ENCODE measurements at regions not wholly inside any gene's neighbourhood (a gene's known extent, or its start where the extent isn't known, plus 50 kb on each side); places are given as distances from the start of the nearest gene placed in this dataset.
"Not testable (repeated sequence)": the region's sequence is repeated elsewhere in the genome, so short reads cannot be mapped to it uniquely, and the experiment has no call there.

DNA sequence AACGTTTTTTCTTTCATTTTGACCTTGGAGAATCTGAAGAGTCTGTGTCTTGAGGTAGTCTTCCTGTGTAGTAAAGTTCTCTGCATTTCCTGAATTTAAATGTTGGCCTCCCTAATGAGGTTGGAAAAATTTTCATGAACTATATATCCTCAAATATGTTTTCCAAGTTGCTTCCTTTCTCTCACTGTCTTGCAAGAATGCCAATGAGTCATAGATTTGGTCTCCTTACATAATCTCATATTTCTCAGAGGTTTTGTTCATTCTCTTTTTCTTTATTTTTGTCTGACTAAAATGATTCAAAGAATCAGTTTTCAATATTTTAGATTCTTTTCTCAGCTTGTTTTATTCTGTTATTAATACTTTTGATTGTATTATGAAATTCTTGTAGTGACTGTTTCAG lies 87.6 kb downstream of the DRAM2 start:
- Histone ChIP-seq H3K36me3 (ENCODE audit: control insufficient read depth in 4 of 4, insufficient read depth in 3 of 4, low read depth in 1 of 4, low read length in 3 of 4) (no peaks in the 10 kb centered on the region), H3K9ac (ENCODE audit: low read depth in 1 of 2, low read length in 2 of 2) (no peak overlapping the region), H3K27me3 (ENCODE audit: control insufficient read depth in 4 of 4, insufficient read depth in 4 of 4, low read length in 3 of 4) (no peaks in the 10 kb centered on the region), H3K4me1 (ENCODE audit: control insufficient read depth in 4 of 4, insufficient read depth in 4 of 4, low read length in 3 of 4) (no peaks in the 10 kb centered on the region), H3K9me3 (ENCODE audit: control insufficient read depth in 4 of 4, low read length in 3 of 4) (peaks cover 0 to 3% (median 0%) of the 10 kb centered on the region in 4 donors), H3K4me3 (ENCODE audit: low read depth in 1 of 3, low read length in 3 of 3) (no peak overlapping the region), H3K27ac (ENCODE audit: low read depth in 1 of 2, low read length in 2 of 2) (no peak overlapping the region)
- no peak for DNase-seq (ENCODE audit: low spot score)
- TF ChIP-seq FOXA1 (IDR thresholded peaks at IDR 0.05), result no peak
- TF ChIP-seq FOXA2 (IDR thresholded peaks at IDR 0.05), result no peak
- TF ChIP-seq, protein P1, sequence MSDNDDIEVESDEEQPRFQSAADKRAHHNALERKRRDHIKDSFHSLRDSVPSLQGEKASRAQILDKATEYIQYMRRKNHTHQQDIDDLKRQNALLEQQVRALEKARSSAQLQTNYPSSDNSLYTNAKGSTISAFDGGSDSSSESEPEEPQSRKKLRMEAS (IDR thresholded peaks at IDR 0.05), result no peak
- no peak for TF ChIP-seq SP1 (IDR thresholded peaks at IDR 0.05)
- no peak for TF ChIP-seq EGR1 (IDR thresholded peaks at IDR 0.05; ENCODE audit: low read depth in 2 of 2)
- no peak for TF ChIP-seq HNF4A (conservative IDR thresholded peaks at IDR 0.05)
- TF ChIP-seq, protein P2, sequence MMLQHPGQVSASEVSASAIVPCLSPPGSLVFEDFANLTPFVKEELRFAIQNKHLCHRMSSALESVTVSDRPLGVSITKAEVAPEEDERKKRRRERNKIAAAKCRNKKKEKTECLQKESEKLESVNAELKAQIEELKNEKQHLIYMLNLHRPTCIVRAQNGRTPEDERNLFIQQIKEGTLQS (IDR thresholded peaks at IDR 0.05), result no peak
- TF ChIP-seq, protein P3, sequence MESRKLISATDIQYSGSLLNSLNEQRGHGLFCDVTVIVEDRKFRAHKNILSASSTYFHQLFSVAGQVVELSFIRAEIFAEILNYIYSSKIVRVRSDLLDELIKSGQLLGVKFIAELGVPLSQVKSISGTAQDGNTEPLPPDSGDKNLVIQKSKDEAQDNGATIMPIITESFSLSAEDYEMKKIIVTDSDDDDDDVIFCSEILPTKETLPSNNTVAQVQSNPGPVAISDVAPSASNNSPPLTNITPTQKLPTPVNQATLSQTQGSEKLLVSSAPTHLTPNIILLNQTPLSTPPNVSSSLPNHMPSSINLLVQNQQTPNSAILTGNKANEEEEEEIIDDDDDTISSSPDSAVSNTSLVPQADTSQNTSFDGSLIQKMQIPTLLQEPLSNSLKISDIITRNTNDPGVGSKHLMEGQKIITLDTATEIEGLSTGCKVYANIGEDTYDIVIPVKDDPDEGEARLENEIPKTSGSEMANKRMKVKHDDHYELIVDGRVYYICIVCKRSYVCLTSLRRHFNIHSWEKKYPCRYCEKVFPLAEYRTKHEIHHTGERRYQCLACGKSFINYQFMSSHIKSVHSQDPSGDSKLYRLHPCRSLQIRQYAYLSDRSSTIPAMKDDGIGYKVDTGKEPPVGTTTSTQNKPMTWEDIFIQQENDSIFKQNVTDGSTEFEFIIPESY (IDR thresholded peaks at IDR 0.05), result no peak
- TF ChIP-seq RAD21 (IDR thresholded peaks at IDR 0.05), result no peak
- TF ChIP-seq TAF1 (conservative IDR thresholded peaks at IDR 0.05), result no peak
- no peak for TF ChIP-seq YY1 (IDR thresholded peaks at IDR 0.05)
- TF ChIP-seq RXRA (IDR thresholded peaks at IDR 0.05), result no peak
- no peak for TF ChIP-seq NR2F2 (IDR thresholded peaks at IDR 0.05)
- TF ChIP-seq, protein P4, sequence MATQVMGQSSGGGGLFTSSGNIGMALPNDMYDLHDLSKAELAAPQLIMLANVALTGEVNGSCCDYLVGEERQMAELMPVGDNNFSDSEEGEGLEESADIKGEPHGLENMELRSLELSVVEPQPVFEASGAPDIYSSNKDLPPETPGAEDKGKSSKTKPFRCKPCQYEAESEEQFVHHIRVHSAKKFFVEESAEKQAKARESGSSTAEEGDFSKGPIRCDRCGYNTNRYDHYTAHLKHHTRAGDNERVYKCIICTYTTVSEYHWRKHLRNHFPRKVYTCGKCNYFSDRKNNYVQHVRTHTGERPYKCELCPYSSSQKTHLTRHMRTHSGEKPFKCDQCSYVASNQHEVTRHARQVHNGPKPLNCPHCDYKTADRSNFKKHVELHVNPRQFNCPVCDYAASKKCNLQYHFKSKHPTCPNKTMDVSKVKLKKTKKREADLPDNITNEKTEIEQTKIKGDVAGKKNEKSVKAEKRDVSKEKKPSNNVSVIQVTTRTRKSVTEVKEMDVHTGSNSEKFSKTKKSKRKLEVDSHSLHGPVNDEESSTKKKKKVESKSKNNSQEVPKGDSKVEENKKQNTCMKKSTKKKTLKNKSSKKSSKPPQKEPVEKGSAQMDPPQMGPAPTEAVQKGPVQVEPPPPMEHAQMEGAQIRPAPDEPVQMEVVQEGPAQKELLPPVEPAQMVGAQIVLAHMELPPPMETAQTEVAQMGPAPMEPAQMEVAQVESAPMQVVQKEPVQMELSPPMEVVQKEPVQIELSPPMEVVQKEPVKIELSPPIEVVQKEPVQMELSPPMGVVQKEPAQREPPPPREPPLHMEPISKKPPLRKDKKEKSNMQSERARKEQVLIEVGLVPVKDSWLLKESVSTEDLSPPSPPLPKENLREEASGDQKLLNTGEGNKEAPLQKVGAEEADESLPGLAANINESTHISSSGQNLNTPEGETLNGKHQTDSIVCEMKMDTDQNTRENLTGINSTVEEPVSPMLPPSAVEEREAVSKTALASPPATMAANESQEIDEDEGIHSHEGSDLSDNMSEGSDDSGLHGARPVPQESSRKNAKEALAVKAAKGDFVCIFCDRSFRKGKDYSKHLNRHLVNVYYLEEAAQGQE (IDR thresholded peaks at IDR 0.05), result no peak
- TF ChIP-seq, protein P5, sequence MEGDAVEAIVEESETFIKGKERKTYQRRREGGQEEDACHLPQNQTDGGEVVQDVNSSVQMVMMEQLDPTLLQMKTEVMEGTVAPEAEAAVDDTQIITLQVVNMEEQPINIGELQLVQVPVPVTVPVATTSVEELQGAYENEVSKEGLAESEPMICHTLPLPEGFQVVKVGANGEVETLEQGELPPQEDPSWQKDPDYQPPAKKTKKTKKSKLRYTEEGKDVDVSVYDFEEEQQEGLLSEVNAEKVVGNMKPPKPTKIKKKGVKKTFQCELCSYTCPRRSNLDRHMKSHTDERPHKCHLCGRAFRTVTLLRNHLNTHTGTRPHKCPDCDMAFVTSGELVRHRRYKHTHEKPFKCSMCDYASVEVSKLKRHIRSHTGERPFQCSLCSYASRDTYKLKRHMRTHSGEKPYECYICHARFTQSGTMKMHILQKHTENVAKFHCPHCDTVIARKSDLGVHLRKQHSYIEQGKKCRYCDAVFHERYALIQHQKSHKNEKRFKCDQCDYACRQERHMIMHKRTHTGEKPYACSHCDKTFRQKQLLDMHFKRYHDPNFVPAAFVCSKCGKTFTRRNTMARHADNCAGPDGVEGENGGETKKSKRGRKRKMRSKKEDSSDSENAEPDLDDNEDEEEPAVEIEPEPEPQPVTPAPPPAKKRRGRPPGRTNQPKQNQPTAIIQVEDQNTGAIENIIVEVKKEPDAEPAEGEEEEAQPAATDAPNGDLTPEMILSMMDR (IDR thresholded peaks at IDR 0.05; ENCODE audit: low read depth, low read length, missing input control), result no peak
- TF ChIP-seq HNF4G (IDR thresholded peaks at IDR 0.05), result no peak
- no peak for TF ChIP-seq JUND (IDR thresholded peaks at IDR 0.05)
- 25% methylated on average over 1 of the region's 1 CpG for WGBS

DNA sequence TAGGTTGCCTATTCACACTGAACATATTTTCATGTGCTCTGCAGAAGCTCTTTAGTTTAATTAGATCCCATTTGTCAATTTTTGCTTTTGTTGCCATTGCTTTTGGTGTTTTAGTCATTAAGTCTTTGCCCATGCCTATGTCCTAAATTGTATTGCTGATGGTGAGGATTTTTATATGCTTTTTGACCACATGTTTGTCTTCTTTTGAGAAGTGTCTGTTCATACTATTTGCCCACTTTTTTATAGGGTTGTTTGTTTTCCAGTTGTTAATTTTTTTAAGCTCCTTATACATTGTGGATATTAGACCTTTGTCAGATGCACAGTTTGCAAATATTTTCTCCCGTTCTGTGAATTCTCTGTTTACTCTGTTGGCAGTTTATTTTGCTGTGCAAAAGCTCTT lies 84.5 kb upstream of the LRIF1 start:
- not testable (repeated sequence) for H3K9me3 ChIP-seq (ENCODE audit: control insufficient read depth in 4 of 4, low read length in 3 of 4); H3K27me3 ChIP-seq (ENCODE audit: control insufficient read depth in 4 of 4, insufficient read depth in 4 of 4, low read length in 3 of 4); H3K27ac ChIP-seq (ENCODE audit: low read depth in 1 of 2, low read length in 2 of 2); H3K4me3 ChIP-seq (ENCODE audit: low read depth in 1 of 3, low read length in 3 of 3); DNase-seq (ENCODE audit: low spot score); H3K36me3 ChIP-seq (ENCODE audit: control insufficient read depth in 4 of 4, insufficient read depth in 3 of 4, low read depth in 1 of 4, low read length in 3 of 4); H3K9ac ChIP-seq (ENCODE audit: low read depth in 1 of 2, low read length in 2 of 2)
- H3K4me1 ChIP-seq (ENCODE audit: control insufficient read depth in 4 of 4, insufficient read depth in 4 of 4, low read length in 3 of 4), result peaks cover 0 to 13% (median 3%) of the 10 kb centered on the region in 4 donors
- 68% methylated on average over 1 of the region's 1 CpG for whole genome bisulfite sequencing
